SU-DHL-6 (cell line): ENCODE measurements at regions not wholly inside any gene's neighbourhood (a gene's known extent, or its start where the extent isn't known, plus 50 kb on each side); places are given as distances from the start of the nearest gene placed in this dataset.

Source experiments
- H2AFZ ChIP-seq: fragments of 200-600 bp; sonication (generic); 2 replicates; pipeline ENCODE4 v1.6.1; 2014; ENCODE audit warnings: low read depth, mild to moderate bottlenecking, moderate library complexity, mixed read lengths, antibody characterized with exemption, low read length; ENCODE audit not compliant: severe bottlenecking
- H3F3A ChIP-seq: fragments of 200-600 bp; shearing (Covaris generic); 2 replicates; pipeline ENCODE4 v1.6.0; 2016; ENCODE audit warnings: antibody characterized with exemption, mild to moderate bottlenecking; ENCODE audit not compliant: insufficient read depth
- H3K27ac ChIP-seq: fragments of 200-600 bp; sonication (generic); 2 replicates; pipeline ENCODE4 v1.5.1; 2016; ENCODE audit warnings: low read depth, mild to moderate bottlenecking, low read length, moderate library complexity, mixed read lengths
- H3K27me3 ChIP-seq: fragments of 200-600 bp; sonication (generic), shearing (Covaris generic); 2 replicates; pipeline ENCODE4 v1.6.0; 2014; ENCODE audit warnings: mild to moderate bottlenecking, low read length
- H3K36me3 ChIP-seq: fragments of 200-600 bp; sonication (generic); 2 replicates; pipeline ENCODE4 v1.6.1; 2014; ENCODE audit warnings: mild to moderate bottlenecking, low read length, mixed read lengths
- H3K4me2 ChIP-seq: fragments of 300-600, 200-600 bp; shearing (Covaris generic), sonication (generic); 2 replicates; pipeline ENCODE4 v1.6.0; 2014; ENCODE audit warnings: low read length, low read depth, mild to moderate bottlenecking; ENCODE audit not compliant: poor library complexity, severe bottlenecking
- H3K4me3 ChIP-seq: fragments of 200-600 bp; sonication (generic); 2 replicates; pipeline ENCODE4 v1.5.1; 2014; ENCODE audit warnings: antibody characterized with exemption, low read length, mild to moderate bottlenecking, mixed read lengths; ENCODE audit not compliant: insufficient read depth, poor library complexity, severe bottlenecking
- H3K79me2 ChIP-seq: fragments of 200-600 bp; sonication (generic); 2 replicates; pipeline ENCODE4 v1.6.1; 2014; ENCODE audit warnings: mild to moderate bottlenecking, low read length, moderate library complexity; ENCODE audit not compliant: insufficient read depth
- H3K9ac ChIP-seq: fragments of 200-600 bp; sonication (generic); 2 replicates; pipeline ENCODE4 v1.7.0; 2014; ENCODE audit warnings: mild to moderate bottlenecking, low read length
- H3K9me2 ChIP-seq: fragments of 200-600 bp; sonication (generic); replicated peaks from 2 replicates; pipeline ENCODE4 v1.6.1; 2014; ENCODE audit warnings: low read length; ENCODE audit not compliant: insufficient read depth
- H3K9me3 ChIP-seq: fragments of 200-600 bp; sonication (generic); 2 replicates; pipeline ENCODE4 v1.6.1; 2014; ENCODE audit warnings: low read length, mixed read lengths; ENCODE audit not compliant: insufficient read depth
- H4K20me1 ChIP-seq: fragments of 200-600 bp; sonication (generic); 2 replicates; pipeline ENCODE4 v1.6.1; 2014; ENCODE audit warnings: low read depth, mild to moderate bottlenecking, antibody characterized with exemption, low read length, moderate library complexity, mixed read lengths
- CTCF ChIP-seq: fragments of 200-600 bp; sonication (generic); IDR thresholded peaks from one replicate; pipeline ENCODE4 v1.5.1; 2017; ENCODE audit warnings: antibody characterized with exemption, mild to moderate bottlenecking, low read length, moderate library complexity; ENCODE audit not compliant: insufficient read depth, poor library complexity, severe bottlenecking
- EZH2phosphoT487 ChIP-seq: fragments of 200-600 bp; sonication (generic), shearing (Covaris generic); conservative IDR thresholded peaks from 2 replicates; pipeline ENCODE4 v1.6.1; 2018; ENCODE audit warnings: mild to moderate bottlenecking, antibody characterized with exemption, low read length, moderate library complexity, mixed read lengths

- Histone ChIP-seq H3K9me2 (no peaks in the 10 kb centered on the region), H2AFZ (no peak overlapping the region), H3K4me2 (no peak overlapping the region), H3K9ac (no peak overlapping the region), H3K4me3 (no peak overlapping the region), H3K27me3 (no peaks in the 10 kb centered on the region), H3F3A (no peaks in the 10 kb centered on the region), H3K9me3 (no peaks in the 10 kb centered on the region), H4K20me1 (no peaks in the 10 kb centered on the region), H3K36me3 (no peaks in the 10 kb centered on the region), H3K27ac (no peak overlapping the region), H3K79me2 (no peaks in the 10 kb centered on the region)
- TF ChIP-seq CTCF: no peak
- TF ChIP-seq EZH2phosphoT487: no peak
Measured at GRCh38 chr6:80633412-80633811, 526.9 kb downstream of the BCKDHB start.

- H3K79me2 ChIP-seq: no peaks in the 10 kb centered on the region
- H3K9ac ChIP-seq: no peak overlapping the region
- no peaks in the 10 kb centered on the region for H3K9me3 ChIP-seq
- no peak overlapping the region for H3K4me3 ChIP-seq
- H3K4me2 ChIP-seq: no peak overlapping the region
- H3F3A ChIP-seq: no peaks in the 10 kb centered on the region
- H3K36me3 ChIP-seq: no peaks in the 10 kb centered on the region
- no peaks in the 10 kb centered on the region for H3K27me3 ChIP-seq
- no peaks in the 10 kb centered on the region for H4K20me1 ChIP-seq
- H3K27ac ChIP-seq: no peak overlapping the region
- TF ChIP-seq EZH2phosphoT487 (no peak), CTCF (no peak)
- no peak overlapping the region for H2AFZ ChIP-seq
- no peaks in the 10 kb centered on the region for H3K9me2 ChIP-seq
Measured at GRCh38 chr6:80625405-80625804, 518.9 kb downstream of the BCKDHB start.

- Histone ChIP-seq H4K20me1 (no peaks in the 10 kb centered on the region), H2AFZ (no peak overlapping the region), H3K27ac (no peak overlapping the region), H3K4me3 (no peak overlapping the region), H3F3A (no peaks in the 10 kb centered on the region), H3K27me3 (no peaks in the 10 kb centered on the region), H3K79me2 (no peaks in the 10 kb centered on the region), H3K36me3 (no peaks in the 10 kb centered on the region), H3K9me2 (no peaks in the 10 kb centered on the region), H3K4me2 (no peak overlapping the region), H3K9me3 (no peaks in the 10 kb centered on the region), H3K9ac (no peak overlapping the region)
- no peak for TF ChIP-seq EZH2phosphoT487
- no peak for TF ChIP-seq CTCF
Measured at GRCh38 chr6:80623066-80623815, 516.8 kb downstream of the BCKDHB start.
